Right lung (tissue), 2 donors: ENCODE measurements at regions not wholly inside any gene's neighbourhood (a gene's known extent, or its start where the extent isn't known, plus 50 kb on each side); places are given as distances from the start of the nearest gene placed in this dataset.
A peak's percentile ranks its signal among the peaks of the same experiment; 100 is the strongest.

ENCODE experiments used
- DNase-seq, 2 donors: peaks; one replicate each; pipeline ENCODE4 v3.0.0-alpha.2; 2013

- no peak for DNase-seq
Observed at GRCh38 chr15:62440362-62441105, 275.4 kb upstream of the C2CD4B start.

- DNase-seq, result no peak
Observed at GRCh38 chr15:62444104-62445022, 279.3 kb upstream of the C2CD4B start.

GRCh38 chr15:62445244-62445643 is 280.2 kb upstream of the C2CD4B start:
- DNase-seq, result no peak

GRCh38 chr15:62446984-62447383 is 281.9 kb upstream of the C2CD4B start:
- no peak for DNase-seq

GRCh38 chr15:62447742-62448141 is 282.7 kb upstream of the C2CD4B start:
- peak in 1 of 2 donors; percentile 33 for DNase-seq

GRCh38 chr15:62449638-62450037 is 284.6 kb upstream of the C2CD4B start:
- DNase-seq, result no peak

- no peak for DNase-seq
Observed at GRCh38 chr15:62450061-62450460, 285.0 kb upstream of the C2CD4B start.

- DNase-seq, result no peak
Observed at GRCh38 chr15:62452026-62452425, 286.9 kb upstream of the C2CD4B start.

GRCh38 chr15:62452667-62453066 is 287.6 kb upstream of the C2CD4B start:
- DNase-seq, result no peak

GRCh38 chr15:62453375-62453774 is 288.3 kb upstream of the C2CD4B start:
- no peak for DNase-seq

GRCh38 chr15:62453981-62454380 is 288.9 kb upstream of the C2CD4B start:
- no peak for DNase-seq

GRCh38 chr15:62454567-62455172 is 289.6 kb upstream of the C2CD4B start:
- DNase-seq, result no peak

- DNase-seq, result no peak
Observed at GRCh38 chr15:62455441-62455921, 290.4 kb upstream of the C2CD4B start.

GRCh38 chr15:62456011-62456920 is 291.2 kb upstream of the C2CD4B start:
- no peak for DNase-seq

GRCh38 chr15:62457100-62457499 is 292.0 kb upstream of the C2CD4B start:
- no peak for DNase-seq

- no peak for DNase-seq
Observed at GRCh38 chr15:62459875-62460274, 294.8 kb upstream of the C2CD4B start.

GRCh38 chr15:62462268-62462667 is 297.2 kb upstream of the C2CD4B start:
- DNase-seq, result no peak

- no peak for DNase-seq
Observed at GRCh38 chr15:62462721-62463120, 297.6 kb upstream of the C2CD4B start.

GRCh38 chr15:62464705-62465104 is 299.6 kb upstream of the C2CD4B start:
- no peak for DNase-seq

GRCh38 chr15:62465173-62465572 is 300.1 kb upstream of the C2CD4B start:
- DNase-seq, result no peak

GRCh38 chr15:62469478-62469873 is 304.4 kb upstream of the C2CD4B start:
- DNase-seq, result no peak
